Ovary (tissue), 7 donors: ENCODE measurements at regions not wholly inside any gene's neighbourhood (a gene's known extent, or its start where the extent isn't known, plus 50 kb on each side); places are given as distances from the start of the nearest gene placed in this dataset.

Source experiments
- DNase-seq, 5 donors: peaks; one replicate each; pipeline ENCODE4 v3.0.0-alpha.2; 2019 to 2020
- H3K27ac ChIP-seq, 2 donors: fragments of 200-600 bp; one replicate each; pipeline versions ENCODE4 v1.5.1 to v1.8.0; 2019 to 2022
- H3K27me3 ChIP-seq: fragments of 200-600 bp; one replicate; pipeline ENCODE4 v1.8.0; 2022
- H3K36me3 ChIP-seq: fragments of 200-600 bp; sonication (generic); one replicate; pipeline ENCODE4 v1.5.1; 2019
- H3K4me1 ChIP-seq: one replicate; pipeline ENCODE4 v1.8.1; 2013; ENCODE audit warnings: mild to moderate bottlenecking, moderate library complexity; ENCODE audit not compliant: insufficient read depth
- H3K4me3 ChIP-seq: fragments of 200-600 bp; sonication (generic); one replicate; pipeline ENCODE4 v1.5.1; 2017
- H3K9me3 ChIP-seq, 2 donors: fragments of 200-600 bp in 1 of 2; sonication (generic) in 1 of 2; one replicate each; pipeline versions ENCODE4 v1.5.1 to v1.8.1; 2013 to 2019; ENCODE audit warnings: mild to moderate bottlenecking in 1 of 2, moderate library complexity in 1 of 2
- CTCF ChIP-seq, 3 donors: fragments of 450-650 bp in 2 of 3; fragments of 200-600 bp in 1 of 3; IDR thresholded peaks; one replicate each; pipeline versions ENCODE4 v1.5.1 to v1.8.0; 2016 to 2022; ENCODE audit warnings: antibody characterized with exemption in 3 of 3, mild to moderate bottlenecking in 1 of 3
- EP300 ChIP-seq: sonication (generic); formaldehyde crosslinking; IDR thresholded peaks from one replicate; pipeline ENCODE4 v1.6.1; 2017; ENCODE audit warnings: antibody characterized with exemption
- POLR2A ChIP-seq: fragments of 450-650 bp; IDR thresholded peaks from one replicate; pipeline ENCODE4 v1.6.1; 2017; ENCODE audit warnings: antibody characterized with exemption, mild to moderate bottlenecking, moderate library complexity
- WGBS, 3 donors: extraction: QIAGEN DNeasy Blood & Tissue Kit in 1 of 3; methylation state at CpG; one replicate each; pipeline versions ENCODE4 v1.1.5 to v1.1.7; 2013 to 2017; 5-methylcytosine and 5-hydroxymethylcytosine counted together
- intact Hi-C, 4 donors: fragments of 100-400 bp; cut with DNase I; formaldehyde crosslinking; loops; one replicate each; pipeline versions ENCODE4 v1.11.0 to v1.15.1; 2022 to 2023
- donor health status: DM: no; HTN: no; CAD: no; lungs with moderate emphysema.
- donor health status: DM: no; HTN: no; CAD: no.
- donor health status: Bipolar disorder and iron deficiency.
- donor health status: DM: no; HTN: no; CAD: no.
- donor health status: DM: yes; HTN: yes; CAD: no.

- TF ChIP-seq POLR2A: no peak
- TF ChIP-seq CTCF (IDR thresholded peaks at IDR 0.05): no peak
- no peak for TF ChIP-seq EP300
- intact Hi-C loops: no loop called here
- H3K27ac ChIP-seq: no peak overlapping the region
- no peaks in the 10 kb centered on the region for H3K27me3 ChIP-seq
- no peaks in the 10 kb centered on the region for H3K36me3 ChIP-seq
- H3K4me3 ChIP-seq: no peak overlapping the region
- no peaks in the 10 kb centered on the region for H3K9me3 ChIP-seq
- H3K4me1 ChIP-seq: no peaks in the 10 kb centered on the region
- WGBS, 3 donors: 76 to 82% (median 77%) methylated on average over 3 of the region's 3 CpGs
- no peak for DNase-seq
These were observed 790.9 kb downstream of the TFAP2A start for GRCh38 chr6:9623985-9624384.

GRCh38 chr6:9623228-9623832, 791.5 kb downstream of the TFAP2A start:
- Histone ChIP-seq H3K4me1 (no peaks in the 10 kb centered on the region), H3K27me3 (no peaks in the 10 kb centered on the region), H3K27ac (no peak overlapping the region), H3K36me3 (no peaks in the 10 kb centered on the region), H3K9me3 (no peaks in the 10 kb centered on the region), H3K4me3 (no peak overlapping the region)
- intact Hi-C loops: no loop called here
- TF ChIP-seq CTCF (IDR thresholded peaks at IDR 0.05): no peak
- TF ChIP-seq POLR2A: no peak
- TF ChIP-seq EP300: no peak
- no peak for DNase-seq
- 82 to 89% (median 84%) methylated on average over 8 of the region's 8 CpGs for WGBS, 3 donors

GRCh38 chr6:9621276-9621675, 793.6 kb downstream of the TFAP2A start:
- WGBS, 3 donors: 50 to 52% (median 50%) methylated on average over 3 of the region's 3 CpGs
- no peaks in the 10 kb centered on the region for H3K9me3 ChIP-seq
- intact Hi-C loops: no loop called here
- H3K4me1 ChIP-seq: no peaks in the 10 kb centered on the region
- H3K4me3 ChIP-seq: no peak overlapping the region
- no peak for TF ChIP-seq EP300
- no peak for TF ChIP-seq CTCF (IDR thresholded peaks at IDR 0.05)
- no peak for TF ChIP-seq POLR2A
- no peaks in the 10 kb centered on the region for H3K36me3 ChIP-seq
- no peak for DNase-seq
- H3K27ac ChIP-seq: no peak overlapping the region
- H3K27me3 ChIP-seq: no peaks in the 10 kb centered on the region

GRCh38 chr6:9620687-9621086, 794.2 kb downstream of the TFAP2A start:
- H3K27me3 ChIP-seq: no peaks in the 10 kb centered on the region
- no peak for DNase-seq
- H3K36me3 ChIP-seq: no peaks in the 10 kb centered on the region
- no peaks in the 10 kb centered on the region for H3K4me1 ChIP-seq
- intact Hi-C loops: no loop called here
- no peaks in the 10 kb centered on the region for H3K9me3 ChIP-seq
- TF ChIP-seq EP300: no peak
- H3K27ac ChIP-seq: no peak overlapping the region
- H3K4me3 ChIP-seq: no peak overlapping the region
- 22 to 36% (median 26%) methylated on average over 3 of the region's 3 CpGs for WGBS, 3 donors

- DNase-seq: no peak
- H3K9me3 ChIP-seq: no peaks in the 10 kb centered on the region
- H3K4me3 ChIP-seq: no peak overlapping the region
- H3K36me3 ChIP-seq: no peaks in the 10 kb centered on the region
- intact Hi-C loops: no loop called here
- no peak overlapping the region for H3K27ac ChIP-seq
- WGBS, 3 donors: 61 to 79% (median 64%) methylated on average over 2 of the region's 2 CpGs
- H3K27me3 ChIP-seq: no peaks in the 10 kb centered on the region
- TF ChIP-seq POLR2A (no peak), CTCF (IDR thresholded peaks at IDR 0.05) (no peak), EP300 (no peak)
- H3K4me1 ChIP-seq: no peaks in the 10 kb centered on the region
These were observed 794.6 kb downstream of the TFAP2A start for GRCh38 chr6:9620263-9620662.
